ENCODE measurements at regions not wholly inside any gene's neighbourhood (a gene's known extent, or its start where the extent isn't known, plus 50 kb on each side); places are given as distances from the start of the nearest gene placed in this dataset.

- intact Hi-C loops (cut with micrococcal nuclease) (no loop called here), in situ Hi-C loops (cut with MboI) (no loop called here)
- Histone ChIP-seq H3K4me3 (no peak overlapping the region), H3K79me2 (ENCODE audit: control insufficient read depth, insufficient read depth, low read length) (no peaks in the 10 kb centered on the region), H4K20me1 (replicated peaks; ENCODE audit: control insufficient read depth, insufficient read depth, low read length) (no peaks in the 10 kb centered on the region), H3K4me1 (replicated peaks in 1 of 2; ENCODE audit: control insufficient read depth in 2 of 2, insufficient read depth in 2 of 2, low read length in 2 of 2) (no peaks in the 10 kb centered on the region), H3K9me1 (ENCODE audit: control insufficient read depth, insufficient read depth, low read length) (no peaks in the 10 kb centered on the region), H3K27me3 (ENCODE audit: control insufficient read depth in 2 of 2, insufficient read depth in 2 of 2, low read length in 2 of 2) (no peaks in the 10 kb centered on the region), H3K27ac (ENCODE audit: extremely low read depth, low read depth, low read length) (no peak overlapping the region), H3K9me3 (replicated peaks; ENCODE audit: control insufficient read depth, insufficient read depth, low read depth, low read length) (no peaks in the 10 kb centered on the region), H3K9ac (ENCODE audit: insufficient read depth in 1 of 2, low read depth in 2 of 2, low read length in 2 of 2) (no peak overlapping the region), H2AFZ (ENCODE audit: low read depth, low read length) (no peak overlapping the region), H3K36me3 (ENCODE audit: control insufficient read depth, insufficient read depth, low read length) (no peaks in the 10 kb centered on the region), H3K4me2 (ENCODE audit: insufficient read depth, low read length) (no peak overlapping the region)
- ATAC-seq = no peak
- no TSS peak for BruUV-seq (replicated peaks)
- ChIA-PET POLR2A (no interaction called here), CTCF (ENCODE audit: low intra/inter-chr PET ratio) (no interaction called here)
- FAIRE-seq = no peak
- DNase-seq (ENCODE audit: extremely low read depth in 1 of 4, low spot score in 3 of 4) = no peak
- 0% methylated on average over 4 of the region's 4 CpGs for WGBS (ENCODE audit: insufficient coverage, low coverage, missing lambda C conversion rate)
- TF ChIP-seq ZNF395 (CRISPR knock-in tag; IDR thresholded peaks at IDR 0.05) = no peak
These were observed 93.6 kb upstream of the CDH13 start for GRCh38 chr16:82533189-82533588.

GRCh38 chr16:82530883-82531282 lies 95.9 kb upstream of the CDH13 start:
- no peaks in the 10 kb centered on the region for H3K9me3 ChIP-seq (replicated peaks; ENCODE audit: control insufficient read depth, insufficient read depth, low read depth, low read length)
- H2AFZ ChIP-seq (ENCODE audit: low read depth, low read length) = no peak overlapping the region
- no peaks in the 10 kb centered on the region for H3K27me3 ChIP-seq (ENCODE audit: control insufficient read depth in 2 of 2, insufficient read depth in 2 of 2, low read length in 2 of 2)
- intact Hi-C loops (cut with micrococcal nuclease) = no loop called here
- ATAC-seq = no peak
- no peaks in the 10 kb centered on the region for H3K36me3 ChIP-seq (ENCODE audit: control insufficient read depth, insufficient read depth, low read length)
- no peak overlapping the region for H3K4me2 ChIP-seq (ENCODE audit: insufficient read depth, low read length)
- ChIA-PET CTCF (ENCODE audit: low intra/inter-chr PET ratio) (no interaction called here), POLR2A (no interaction called here)
- BruUV-seq (replicated peaks) = no TSS peak
- in situ Hi-C loops (cut with MboI) = no loop called here
- no peak for DNase-seq (ENCODE audit: extremely low read depth in 1 of 4, low spot score in 3 of 4)
- no peak for FAIRE-seq
- H3K79me2 ChIP-seq (ENCODE audit: control insufficient read depth, insufficient read depth, low read length) = no peaks in the 10 kb centered on the region
- H3K9me1 ChIP-seq (ENCODE audit: control insufficient read depth, insufficient read depth, low read length) = no peaks in the 10 kb centered on the region
- no peaks in the 10 kb centered on the region for H3K4me1 ChIP-seq (replicated peaks in 1 of 2; ENCODE audit: control insufficient read depth in 2 of 2, insufficient read depth in 2 of 2, low read length in 2 of 2)
- no peak overlapping the region for H3K9ac ChIP-seq (ENCODE audit: insufficient read depth in 1 of 2, low read depth in 2 of 2, low read length in 2 of 2)
- no peak overlapping the region for H3K4me3 ChIP-seq
- H4K20me1 ChIP-seq (replicated peaks; ENCODE audit: control insufficient read depth, insufficient read depth, low read length) = no peaks in the 10 kb centered on the region
- no peak overlapping the region for H3K27ac ChIP-seq (ENCODE audit: extremely low read depth, low read depth, low read length)
- 0% methylated on average over 2 of the region's 2 CpGs for WGBS (ENCODE audit: insufficient coverage, low coverage, missing lambda C conversion rate)
- TF ChIP-seq TAF7 (tag; IDR thresholded peaks at IDR 0.05) = no peak
- peak; percentile 25; the same call in 1 of the 2 replicates for TF ChIP-seq MAFF (IDR thresholded peaks at IDR 0.05; ENCODE audit: low read length)

All from K562 (cell line).